ENCODE measurements at regions not wholly inside any gene's neighbourhood (a gene's known extent, or its start where the extent isn't known, plus 50 kb on each side); places are given as distances from the start of the nearest gene placed in this dataset.

- no peak overlapping the region for H3K4me3 ChIP-seq (replicated peaks in 1 of 2; ENCODE audit: low read depth in 2 of 2, low read length in 2 of 2)
- no peak for TF ChIP-seq CTCF (IDR thresholded peaks at IDR 0.05; ENCODE audit: low read depth, low read length)
- DNase-seq (ENCODE audit: low read depth in 2 of 2) = no peak
Measured at GRCh38 chr4:13112030-13112429, 372.1 kb downstream of the RAB28 start.

- H3K4me3 ChIP-seq (replicated peaks in 1 of 2; ENCODE audit: low read depth in 2 of 2, low read length in 2 of 2) = no peak overlapping the region
- no peak for TF ChIP-seq CTCF (IDR thresholded peaks at IDR 0.05; ENCODE audit: low read depth, low read length)
- no peak for DNase-seq (ENCODE audit: low read depth in 2 of 2)
Measured at GRCh38 chr4:13109536-13109935, 374.6 kb downstream of the RAB28 start.

GRCh38 chr4:13108096-13108495, 376.0 kb downstream of the RAB28 start:
- no peak overlapping the region for H3K4me3 ChIP-seq (replicated peaks in 1 of 2; ENCODE audit: low read depth in 2 of 2, low read length in 2 of 2)
- no peak for TF ChIP-seq CTCF (IDR thresholded peaks at IDR 0.05; ENCODE audit: low read depth, low read length)
- DNase-seq (ENCODE audit: low read depth in 2 of 2) = peak in 1 of 2 donors; percentile 2

DNA sequence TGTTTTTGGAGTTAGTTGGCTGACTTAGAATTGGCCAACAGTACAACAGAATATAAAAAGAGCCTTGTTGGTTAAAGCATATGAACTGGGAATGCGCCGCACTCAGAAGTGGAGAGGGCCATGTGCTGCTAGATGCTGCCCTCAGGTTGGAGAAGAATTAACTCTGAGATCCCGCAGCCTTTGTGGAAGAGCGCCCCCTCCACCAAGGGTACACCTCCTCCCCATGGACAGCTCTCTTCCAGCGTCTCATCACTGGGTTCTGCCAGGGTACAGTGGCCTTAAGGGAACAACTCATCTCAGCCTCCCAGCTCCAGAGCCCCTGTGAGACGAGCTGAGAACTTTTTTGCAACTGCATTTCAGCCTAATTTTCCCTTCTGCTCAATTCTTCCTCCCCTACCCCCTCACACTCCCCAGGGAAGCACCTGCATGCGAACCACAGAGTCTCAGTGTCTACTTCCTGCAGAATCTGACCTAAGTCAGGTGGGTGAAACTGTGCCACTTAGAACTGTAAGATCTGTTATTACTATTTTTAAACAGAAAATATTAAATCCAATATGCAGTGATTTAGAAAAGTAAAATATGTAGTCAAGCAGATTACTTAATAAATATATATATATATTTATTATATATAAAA, 380.6 kb downstream of the RAB28 start:
- no peak overlapping the region for H3K4me3 ChIP-seq (replicated peaks in 1 of 2; ENCODE audit: low read depth in 2 of 2, low read length in 2 of 2)
- TF ChIP-seq CTCF (IDR thresholded peaks at IDR 0.05; ENCODE audit: low read depth, low read length) = no peak
- no peak for DNase-seq (ENCODE audit: low read depth in 2 of 2)

GRCh38 chr4:13102092-13102742, 381.9 kb downstream of the RAB28 start:
- H3K4me3 ChIP-seq (replicated peaks in 1 of 2; ENCODE audit: low read depth in 2 of 2, low read length in 2 of 2) = no peak overlapping the region
- DNase-seq (ENCODE audit: low read depth in 2 of 2) = no peak
- TF ChIP-seq CTCF (IDR thresholded peaks at IDR 0.05; ENCODE audit: low read depth, low read length) = no peak

DNA sequence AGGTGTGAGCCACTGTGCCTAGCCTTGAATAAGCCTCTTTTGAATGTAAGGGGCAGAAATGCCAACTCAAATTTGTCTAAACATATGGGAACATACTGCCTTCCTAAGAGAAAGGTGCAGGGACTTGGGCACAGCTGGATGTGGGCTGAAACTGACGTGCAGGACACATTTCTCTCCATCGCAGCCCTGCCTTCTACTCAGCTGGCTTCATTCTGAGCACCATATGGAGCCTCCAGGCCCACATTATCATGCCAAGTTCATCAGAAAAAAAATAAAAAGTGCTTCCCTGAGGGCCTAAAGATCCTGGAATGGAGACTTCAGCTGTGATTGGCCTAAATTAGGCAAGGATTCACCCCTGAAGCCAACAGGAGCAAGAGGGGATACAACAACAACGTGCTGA, 386.2 kb downstream of the RAB28 start:
- no peak overlapping the region for H3K4me3 ChIP-seq (replicated peaks in 1 of 2; ENCODE audit: low read depth in 2 of 2, low read length in 2 of 2)
- TF ChIP-seq CTCF (IDR thresholded peaks at IDR 0.05; ENCODE audit: low read depth, low read length) = no peak
- no peak for DNase-seq (ENCODE audit: low read depth in 2 of 2)

Measured in cardiac fibroblast (primary cell).